ENCODE measurements at regions not wholly inside any gene's neighbourhood (a gene's known extent, or its start where the extent isn't known, plus 50 kb on each side); places are given as distances from the start of the nearest gene placed in this dataset.
A peak's percentile ranks its signal among the peaks of the same experiment; 100 is the strongest.

DNA sequence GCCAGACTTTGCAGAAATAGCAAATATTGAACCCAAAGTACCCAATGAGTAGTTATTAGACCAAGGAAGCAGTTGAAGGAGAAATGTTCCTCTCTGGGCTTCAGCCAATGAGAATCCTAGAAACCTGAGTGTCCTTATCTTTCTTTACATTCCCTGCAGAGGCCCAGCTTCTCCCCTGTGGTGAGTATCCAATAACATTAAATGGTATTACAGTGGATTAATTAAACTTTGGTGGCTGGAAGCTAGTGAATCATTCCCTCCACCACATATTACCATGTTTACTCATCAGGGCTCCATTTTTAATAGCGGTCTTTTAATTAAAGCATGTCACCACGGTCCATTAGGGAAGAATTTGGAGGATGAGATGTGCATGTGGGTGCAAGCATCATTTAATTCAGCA, 74.0 kb downstream of the UNC5CL start:
- H3K9me3 Mint-ChIP-seq (ENCODE audit: low read depth): no peaks in the 10 kb centered on the region
- H3K4me3 Mint-ChIP-seq (ENCODE audit: unreplicated experiment): no peak overlapping the region
- peaks cover 9% of the 10 kb centered on the region for H3K4me1 Mint-ChIP-seq (ENCODE audit: low read depth)
- H3K27me3 Mint-ChIP-seq (ENCODE audit: low read depth): peaks cover 5% of the 10 kb centered on the region
- TF ChIP-seq, protein P1, sequence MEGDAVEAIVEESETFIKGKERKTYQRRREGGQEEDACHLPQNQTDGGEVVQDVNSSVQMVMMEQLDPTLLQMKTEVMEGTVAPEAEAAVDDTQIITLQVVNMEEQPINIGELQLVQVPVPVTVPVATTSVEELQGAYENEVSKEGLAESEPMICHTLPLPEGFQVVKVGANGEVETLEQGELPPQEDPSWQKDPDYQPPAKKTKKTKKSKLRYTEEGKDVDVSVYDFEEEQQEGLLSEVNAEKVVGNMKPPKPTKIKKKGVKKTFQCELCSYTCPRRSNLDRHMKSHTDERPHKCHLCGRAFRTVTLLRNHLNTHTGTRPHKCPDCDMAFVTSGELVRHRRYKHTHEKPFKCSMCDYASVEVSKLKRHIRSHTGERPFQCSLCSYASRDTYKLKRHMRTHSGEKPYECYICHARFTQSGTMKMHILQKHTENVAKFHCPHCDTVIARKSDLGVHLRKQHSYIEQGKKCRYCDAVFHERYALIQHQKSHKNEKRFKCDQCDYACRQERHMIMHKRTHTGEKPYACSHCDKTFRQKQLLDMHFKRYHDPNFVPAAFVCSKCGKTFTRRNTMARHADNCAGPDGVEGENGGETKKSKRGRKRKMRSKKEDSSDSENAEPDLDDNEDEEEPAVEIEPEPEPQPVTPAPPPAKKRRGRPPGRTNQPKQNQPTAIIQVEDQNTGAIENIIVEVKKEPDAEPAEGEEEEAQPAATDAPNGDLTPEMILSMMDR (IDR thresholded peaks at IDR 0.05): no peak
- no peak for DNase-seq (ENCODE audit: low spot score)
- H3K27ac Mint-ChIP-seq (ENCODE audit: unreplicated experiment): no peak overlapping the region
- peaks cover 3% of the 10 kb centered on the region for H3K36me3 Mint-ChIP-seq (ENCODE audit: low read depth)

DNA sequence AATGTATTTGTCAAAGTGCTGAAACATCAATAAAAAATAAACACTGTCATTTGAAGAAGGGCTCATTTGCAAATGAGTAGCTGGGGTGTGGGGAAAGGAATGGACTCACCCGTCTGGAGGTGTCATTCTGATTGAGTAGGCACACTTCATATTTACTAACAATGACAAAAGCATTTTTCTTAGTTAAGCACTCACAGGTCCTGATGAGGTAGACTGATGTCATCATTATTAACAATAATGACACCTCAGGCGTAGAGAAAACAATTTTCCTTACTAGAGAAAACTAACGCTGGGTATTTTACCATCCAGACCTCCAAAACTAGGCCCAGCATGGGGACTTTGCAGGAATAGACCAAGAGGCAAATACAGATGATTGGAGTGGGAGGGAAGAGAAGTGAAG, 76.0 kb downstream of the UNC5CL start:
- DNase-seq (ENCODE audit: low spot score): no peak
- Mint-ChIP-seq H3K4me3 (ENCODE audit: unreplicated experiment) (no peak overlapping the region), H3K27ac (ENCODE audit: unreplicated experiment) (no peak overlapping the region), H3K36me3 (ENCODE audit: low read depth) (no peaks in the 10 kb centered on the region), H3K9me3 (ENCODE audit: low read depth) (no peaks in the 10 kb centered on the region), H3K27me3 (ENCODE audit: low read depth) (no peaks in the 10 kb centered on the region), H3K4me1 (ENCODE audit: low read depth) (peaks cover 19% of the 10 kb centered on the region)
- TF ChIP-seq, protein P1 (IDR thresholded peaks at IDR 0.05): no peak

DNA sequence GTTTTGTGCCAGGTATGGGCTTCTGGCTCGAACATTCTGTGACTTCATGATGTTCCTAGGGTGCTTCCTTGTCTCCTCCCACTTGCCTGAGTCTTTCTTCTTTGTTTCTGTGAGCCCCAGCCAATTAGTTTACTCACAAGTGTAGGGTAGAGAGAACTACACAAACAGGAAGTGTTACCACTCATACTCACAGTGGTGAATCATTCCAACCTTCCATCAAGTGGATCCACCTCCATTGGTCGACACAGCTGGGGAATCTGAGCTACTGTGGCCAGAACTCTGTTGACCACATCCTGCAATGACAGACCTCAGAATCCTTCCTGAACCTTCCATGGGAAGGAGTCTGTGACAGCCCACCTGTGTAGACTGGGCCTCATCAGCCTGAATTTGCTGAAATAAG, 76.8 kb downstream of the UNC5CL start:
- no peaks in the 10 kb centered on the region for H3K27me3 Mint-ChIP-seq (ENCODE audit: low read depth)
- H3K27ac Mint-ChIP-seq (ENCODE audit: unreplicated experiment): peak overlapping the region; percentile 41
- DNase-seq (ENCODE audit: low spot score): no peak
- no peaks in the 10 kb centered on the region for H3K9me3 Mint-ChIP-seq (ENCODE audit: low read depth)
- H3K36me3 Mint-ChIP-seq (ENCODE audit: low read depth): no peaks in the 10 kb centered on the region
- H3K4me1 Mint-ChIP-seq (ENCODE audit: low read depth): peaks cover 26% of the 10 kb centered on the region
- H3K4me3 Mint-ChIP-seq (ENCODE audit: unreplicated experiment): no peak overlapping the region
- TF ChIP-seq, protein P1 (IDR thresholded peaks at IDR 0.05): no peak

DNA sequence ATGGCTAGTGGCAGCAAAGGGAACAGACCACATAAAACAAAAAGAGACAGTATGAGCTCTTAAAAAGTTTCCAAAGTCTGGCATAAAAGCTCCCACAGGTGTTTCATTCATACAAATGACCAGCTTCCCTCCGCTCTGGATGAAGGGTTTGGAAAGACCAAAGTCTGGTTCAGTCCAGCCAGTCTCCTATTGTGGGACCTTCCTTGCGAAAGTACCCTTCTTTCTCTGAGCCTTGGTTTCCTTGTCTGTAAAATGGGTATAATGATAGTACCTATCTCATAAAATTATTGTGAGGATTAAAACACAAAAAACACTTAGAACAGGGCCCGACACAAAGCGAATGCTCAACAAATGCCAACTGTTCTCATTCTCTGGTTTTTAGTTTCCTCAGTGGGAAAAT, 77.2 kb downstream of the UNC5CL start:
- Mint-ChIP-seq H3K27ac (ENCODE audit: unreplicated experiment) (no peak overlapping the region), H3K4me3 (ENCODE audit: unreplicated experiment) (no peak overlapping the region), H3K4me1 (ENCODE audit: low read depth) (peaks cover 29% of the 10 kb centered on the region), H3K36me3 (ENCODE audit: low read depth) (no peaks in the 10 kb centered on the region), H3K27me3 (ENCODE audit: low read depth) (no peaks in the 10 kb centered on the region), H3K9me3 (ENCODE audit: low read depth) (no peaks in the 10 kb centered on the region)
- DNase-seq (ENCODE audit: low spot score): no peak
- TF ChIP-seq, protein P1 (IDR thresholded peaks at IDR 0.05): no peak

DNA sequence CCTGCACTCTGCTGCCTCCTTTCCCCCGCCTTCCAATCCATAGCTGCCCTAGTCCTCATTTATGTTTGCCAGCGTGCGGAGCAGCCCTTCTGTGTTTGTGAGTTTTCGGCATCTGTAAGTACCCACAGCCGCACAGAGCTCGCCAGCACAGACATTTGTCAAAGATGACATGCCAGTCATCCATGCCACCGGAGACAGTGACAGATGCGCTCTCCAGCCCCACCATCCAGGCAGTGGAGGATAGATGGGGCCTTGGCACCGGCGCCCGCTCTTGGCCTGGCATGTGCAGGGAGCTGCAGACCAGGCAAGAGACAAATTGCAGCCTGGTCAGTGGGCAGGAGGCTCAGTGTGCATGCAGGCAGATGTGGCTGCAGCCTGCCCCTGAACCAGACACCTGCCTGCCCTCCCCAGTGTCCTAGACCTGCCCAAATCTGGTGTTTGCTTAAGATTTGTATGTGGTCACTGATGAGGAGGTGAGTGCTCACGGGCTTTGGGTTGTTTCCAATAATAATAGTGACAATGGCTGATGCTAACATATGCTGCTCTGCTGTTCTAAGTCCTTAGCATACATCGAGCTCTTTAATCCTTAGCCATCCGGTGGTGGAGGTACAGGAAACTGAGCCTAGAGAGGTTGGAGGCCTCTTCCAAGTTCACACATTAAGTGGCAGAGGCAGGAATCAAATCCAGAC, 78.1 kb downstream of the UNC5CL start:
- H3K27ac Mint-ChIP-seq (ENCODE audit: unreplicated experiment): no peak overlapping the region
- TF ChIP-seq, protein P1 (IDR thresholded peaks at IDR 0.05): no peak
- DNase-seq (ENCODE audit: low spot score): no peak
- no peaks in the 10 kb centered on the region for H3K9me3 Mint-ChIP-seq (ENCODE audit: low read depth)
- H3K36me3 Mint-ChIP-seq (ENCODE audit: low read depth): no peaks in the 10 kb centered on the region
- H3K4me3 Mint-ChIP-seq (ENCODE audit: unreplicated experiment): no peak overlapping the region
- peaks cover 29% of the 10 kb centered on the region for H3K4me1 Mint-ChIP-seq (ENCODE audit: low read depth)
- no peaks in the 10 kb centered on the region for H3K27me3 Mint-ChIP-seq (ENCODE audit: low read depth)

Data from chondrocyte (in vitro differentiated cells).